ENCODE measurements at regions not wholly inside any gene's neighbourhood (a gene's known extent, or its start where the extent isn't known, plus 50 kb on each side); places are given as distances from the start of the nearest gene placed in this dataset.

GRCh38 chr4:126719852-126720251, 912.9 kb upstream of the INTU start:
- no peak for DNase-seq (ENCODE audit: low read depth, low spot score)

- no peak for DNase-seq (ENCODE audit: low read depth, low spot score)
These were observed 906.9 kb upstream of the INTU start for GRCh38 chr4:126725906-126726305.

GRCh38 chr4:126727461-126727860, 905.3 kb upstream of the INTU start:
- DNase-seq (ENCODE audit: low read depth, low spot score): no peak

GRCh38 chr4:126731062-126731461, 901.7 kb upstream of the INTU start:
- DNase-seq (ENCODE audit: low read depth, low spot score): no peak

- DNase-seq (ENCODE audit: low read depth, low spot score): no peak
These were observed 899.5 kb upstream of the INTU start for GRCh38 chr4:126733301-126733700.

GRCh38 chr4:126734465-126734864, 898.3 kb upstream of the INTU start:
- DNase-seq (ENCODE audit: low read depth, low spot score): no peak

- no peak for DNase-seq (ENCODE audit: low read depth, low spot score)
These were observed 897.2 kb upstream of the INTU start for GRCh38 chr4:126735294-126736132.

GRCh38 chr4:126736133-126736518, 896.6 kb upstream of the INTU start:
- DNase-seq (ENCODE audit: low read depth, low spot score): no peak

- no peak for DNase-seq (ENCODE audit: low read depth, low spot score)
These were observed 894.7 kb upstream of the INTU start for GRCh38 chr4:126737899-126738526.

GRCh38 chr4:126738527-126738923, 894.2 kb upstream of the INTU start:
- DNase-seq (ENCODE audit: low read depth, low spot score): no peak

- no peak for DNase-seq (ENCODE audit: low read depth, low spot score)
These were observed 893.8 kb upstream of the INTU start for GRCh38 chr4:126738926-126739325.

GRCh38 chr4:126740687-126741086, 892.1 kb upstream of the INTU start:
- no peak for DNase-seq (ENCODE audit: low read depth, low spot score)

- no peak for DNase-seq (ENCODE audit: low read depth, low spot score)
These were observed 890.7 kb upstream of the INTU start for GRCh38 chr4:126742048-126742447.

- DNase-seq (ENCODE audit: low read depth, low spot score): no peak
These were observed 889.9 kb upstream of the INTU start for GRCh38 chr4:126742885-126743284.

GRCh38 chr4:126748736-126749135, 884.0 kb upstream of the INTU start:
- DNase-seq (ENCODE audit: low read depth, low spot score): no peak

GRCh38 chr4:126750723-126751122, 882.0 kb upstream of the INTU start:
- no peak for DNase-seq (ENCODE audit: low read depth, low spot score)

- no peak for DNase-seq (ENCODE audit: low read depth, low spot score)
These were observed 880.6 kb upstream of the INTU start for GRCh38 chr4:126752126-126752525.

GRCh38 chr4:126752702-126753101, 880.1 kb upstream of the INTU start:
- DNase-seq (ENCODE audit: low read depth, low spot score): no peak

GRCh38 chr4:126753592-126753991, 879.2 kb upstream of the INTU start:
- no peak for DNase-seq (ENCODE audit: low read depth, low spot score)

GRCh38 chr4:126755506-126755905, 877.3 kb upstream of the INTU start:
- no peak for DNase-seq (ENCODE audit: low read depth, low spot score)

GRCh38 chr4:126756050-126756829, 876.5 kb upstream of the INTU start:
- no peak for DNase-seq (ENCODE audit: low read depth, low spot score)

GRCh38 chr4:126757219-126757618, 875.5 kb upstream of the INTU start:
- no peak for DNase-seq (ENCODE audit: low read depth, low spot score)
